ENCODE measurements at regions not wholly inside any gene's neighbourhood (a gene's known extent, or its start where the extent isn't known, plus 50 kb on each side); places are given as distances from the start of the nearest gene placed in this dataset.

GRCh38 chr3:171511450-171511849 lies 51.2 kb upstream of the TNIK start:
- Histone ChIP-seq H3K9me2 (replicated peaks; ENCODE audit: low read depth, low read length) (no peaks in the 10 kb centered on the region), H3K9ac (ENCODE audit: low read depth, low read length, poor library complexity, severe bottlenecking) (no peak overlapping the region), H2AFZ (ENCODE audit: low read length) (no peak overlapping the region), H4K20me1 (ENCODE audit: insufficient read depth, low read length, poor library complexity, severe bottlenecking) (no peaks in the 10 kb centered on the region), H3K4me3 (ENCODE audit: low read length, poor library complexity, severe bottlenecking) (no peak overlapping the region), H3K9me3 (ENCODE audit: insufficient read depth, low read depth, low read length) (no peaks in the 10 kb centered on the region), H3K27me3 (ENCODE audit: insufficient read depth, low read length, poor library complexity, severe bottlenecking) (no peaks in the 10 kb centered on the region), H3K4me2 (ENCODE audit: low read depth, low read length, poor library complexity, severe bottlenecking) (no peak overlapping the region), H3F3A (ENCODE audit: low read depth) (no peaks in the 10 kb centered on the region), H3K79me2 (ENCODE audit: insufficient read depth, low read length) (no peaks in the 10 kb centered on the region), H3K36me3 (ENCODE audit: insufficient read depth, low read length) (no peaks in the 10 kb centered on the region), H3K4me1 (ENCODE audit: insufficient read depth, low read length, poor library complexity, severe bottlenecking) (no peaks in the 10 kb centered on the region)
- TF ChIP-seq EZH2phosphoT487 (IDR thresholded peaks at IDR 0.05; ENCODE audit: borderline replicate concordance) = no peak
- TF ChIP-seq, protein P1, sequence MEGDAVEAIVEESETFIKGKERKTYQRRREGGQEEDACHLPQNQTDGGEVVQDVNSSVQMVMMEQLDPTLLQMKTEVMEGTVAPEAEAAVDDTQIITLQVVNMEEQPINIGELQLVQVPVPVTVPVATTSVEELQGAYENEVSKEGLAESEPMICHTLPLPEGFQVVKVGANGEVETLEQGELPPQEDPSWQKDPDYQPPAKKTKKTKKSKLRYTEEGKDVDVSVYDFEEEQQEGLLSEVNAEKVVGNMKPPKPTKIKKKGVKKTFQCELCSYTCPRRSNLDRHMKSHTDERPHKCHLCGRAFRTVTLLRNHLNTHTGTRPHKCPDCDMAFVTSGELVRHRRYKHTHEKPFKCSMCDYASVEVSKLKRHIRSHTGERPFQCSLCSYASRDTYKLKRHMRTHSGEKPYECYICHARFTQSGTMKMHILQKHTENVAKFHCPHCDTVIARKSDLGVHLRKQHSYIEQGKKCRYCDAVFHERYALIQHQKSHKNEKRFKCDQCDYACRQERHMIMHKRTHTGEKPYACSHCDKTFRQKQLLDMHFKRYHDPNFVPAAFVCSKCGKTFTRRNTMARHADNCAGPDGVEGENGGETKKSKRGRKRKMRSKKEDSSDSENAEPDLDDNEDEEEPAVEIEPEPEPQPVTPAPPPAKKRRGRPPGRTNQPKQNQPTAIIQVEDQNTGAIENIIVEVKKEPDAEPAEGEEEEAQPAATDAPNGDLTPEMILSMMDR (conservative IDR thresholded peaks at IDR 0.05; ENCODE audit: low read length) = no peak

All from Loucy (cell line).